ENCODE measurements at regions not wholly inside any gene's neighbourhood (a gene's known extent, or its start where the extent isn't known, plus 50 kb on each side); places are given as distances from the start of the nearest gene placed in this dataset.

DNA sequence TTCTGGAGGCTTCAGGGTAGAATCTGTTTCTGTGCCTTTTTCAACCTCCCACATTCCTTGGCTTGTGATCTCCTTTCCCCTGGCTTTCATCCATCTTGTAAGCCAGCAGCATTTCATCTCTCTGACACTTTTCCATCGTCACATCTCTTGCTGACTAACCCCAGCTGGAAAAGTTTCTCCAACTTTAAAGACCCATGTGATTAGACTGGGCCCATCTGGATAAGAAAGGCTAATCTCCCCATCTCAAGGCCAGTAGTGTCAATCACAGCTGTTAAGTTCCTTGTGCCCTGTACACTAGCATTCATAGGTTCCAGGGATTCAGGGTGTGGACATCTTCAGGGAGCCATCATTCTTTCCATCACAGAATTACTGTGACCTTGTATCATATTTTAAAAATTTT is 452.1 kb downstream of the TTLL7 start:
- TF ChIP-seq, protein P1, sequence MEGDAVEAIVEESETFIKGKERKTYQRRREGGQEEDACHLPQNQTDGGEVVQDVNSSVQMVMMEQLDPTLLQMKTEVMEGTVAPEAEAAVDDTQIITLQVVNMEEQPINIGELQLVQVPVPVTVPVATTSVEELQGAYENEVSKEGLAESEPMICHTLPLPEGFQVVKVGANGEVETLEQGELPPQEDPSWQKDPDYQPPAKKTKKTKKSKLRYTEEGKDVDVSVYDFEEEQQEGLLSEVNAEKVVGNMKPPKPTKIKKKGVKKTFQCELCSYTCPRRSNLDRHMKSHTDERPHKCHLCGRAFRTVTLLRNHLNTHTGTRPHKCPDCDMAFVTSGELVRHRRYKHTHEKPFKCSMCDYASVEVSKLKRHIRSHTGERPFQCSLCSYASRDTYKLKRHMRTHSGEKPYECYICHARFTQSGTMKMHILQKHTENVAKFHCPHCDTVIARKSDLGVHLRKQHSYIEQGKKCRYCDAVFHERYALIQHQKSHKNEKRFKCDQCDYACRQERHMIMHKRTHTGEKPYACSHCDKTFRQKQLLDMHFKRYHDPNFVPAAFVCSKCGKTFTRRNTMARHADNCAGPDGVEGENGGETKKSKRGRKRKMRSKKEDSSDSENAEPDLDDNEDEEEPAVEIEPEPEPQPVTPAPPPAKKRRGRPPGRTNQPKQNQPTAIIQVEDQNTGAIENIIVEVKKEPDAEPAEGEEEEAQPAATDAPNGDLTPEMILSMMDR (IDR thresholded peaks at IDR 0.05; ENCODE audit: control insufficient read depth, insufficient read depth, low read depth, low read length, missing control alignments), result no peak
- no peak for DNase-seq (ENCODE audit: low read depth)
- H3K4me3 ChIP-seq (ENCODE audit: control insufficient read depth, low read depth, low read length), result no peak overlapping the region

GRCh38 chr1:83545066-83545862 is 453.7 kb downstream of the TTLL7 start:
- DNase-seq (ENCODE audit: low read depth), result no peak
- TF ChIP-seq, protein P1 (IDR thresholded peaks at IDR 0.05; ENCODE audit: control insufficient read depth, insufficient read depth, low read depth, low read length, missing control alignments), result no peak
- H3K4me3 ChIP-seq (ENCODE audit: control insufficient read depth, low read depth, low read length), result no peak overlapping the region

DNA sequence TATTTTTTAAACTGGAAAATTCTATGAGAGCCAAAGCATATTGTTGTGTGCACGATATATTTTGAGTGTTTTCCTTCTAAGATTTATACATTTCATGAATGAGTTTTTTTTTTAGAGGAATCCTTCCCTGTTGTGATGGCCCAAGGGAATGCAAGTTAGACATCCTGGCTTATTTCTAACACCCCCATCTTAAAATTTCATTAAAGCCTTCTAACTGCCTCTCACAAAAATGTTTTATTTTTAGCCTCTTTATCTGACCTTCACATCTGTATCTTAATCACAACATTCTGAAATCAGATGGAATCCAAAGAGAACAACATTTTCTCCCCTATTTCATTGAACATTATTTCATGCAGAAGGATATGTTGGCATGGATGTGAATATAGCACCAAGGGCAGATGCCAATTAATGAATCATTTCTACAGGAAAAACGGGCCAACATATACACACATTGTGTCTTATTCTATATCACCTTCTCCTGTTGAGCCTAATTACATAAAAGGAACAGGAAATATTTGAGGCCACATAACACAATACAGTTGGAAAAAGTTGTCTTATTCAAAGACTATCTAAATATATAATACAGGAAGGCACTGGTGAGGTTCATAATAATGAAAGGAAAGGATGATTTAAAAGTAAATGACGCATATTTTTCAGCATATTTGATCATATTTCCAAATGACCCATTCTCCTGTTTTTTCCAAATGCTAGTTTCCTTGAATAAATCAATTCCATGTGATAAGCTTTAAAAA is 455.5 kb downstream of the TTLL7 start:
- no peak for DNase-seq (ENCODE audit: low read depth)
- no peak overlapping the region for H3K4me3 ChIP-seq (ENCODE audit: control insufficient read depth, low read depth, low read length)
- TF ChIP-seq, protein P1 (IDR thresholded peaks at IDR 0.05; ENCODE audit: control insufficient read depth, insufficient read depth, low read depth, low read length, missing control alignments), result no peak

DNA sequence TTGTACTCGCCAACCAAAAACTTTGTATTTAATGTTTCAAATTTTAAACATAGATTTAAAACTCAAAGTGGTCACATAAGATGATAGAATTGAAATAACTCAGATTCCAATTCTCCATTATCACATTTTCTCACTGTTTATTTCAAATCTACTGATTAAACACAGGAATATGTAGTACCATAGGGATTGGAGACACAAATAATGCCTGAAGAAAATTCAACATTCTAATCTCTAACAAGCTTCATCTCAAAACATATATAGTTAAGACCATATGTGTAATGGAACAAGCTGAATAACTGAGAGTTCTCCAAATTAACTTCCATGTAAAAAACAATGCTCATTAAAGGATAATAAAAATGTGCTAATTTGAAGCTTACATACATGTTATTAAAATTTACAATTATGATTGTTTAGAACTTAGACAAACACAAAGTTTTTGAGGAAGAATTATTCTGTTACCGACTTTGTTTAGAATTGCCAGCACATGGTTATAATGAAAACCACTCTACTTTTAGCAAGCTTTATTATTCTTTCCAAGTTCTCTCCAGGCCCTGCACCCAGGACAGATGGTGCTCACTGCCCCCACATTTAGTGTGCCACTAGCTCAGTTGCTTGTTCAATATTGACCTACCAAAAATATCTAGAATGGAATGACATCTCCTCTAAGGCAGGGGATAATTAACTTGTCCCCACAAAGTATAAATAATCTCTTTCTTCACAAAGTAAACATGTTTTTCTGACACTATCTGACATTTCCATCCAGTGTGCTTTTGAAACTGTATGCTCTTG is 467.2 kb downstream of the TTLL7 start:
- DNase-seq (ENCODE audit: low read depth), result no peak
- no peak overlapping the region for H3K4me3 ChIP-seq (ENCODE audit: control insufficient read depth, low read depth, low read length)
- TF ChIP-seq, protein P1 (IDR thresholded peaks at IDR 0.05; ENCODE audit: control insufficient read depth, insufficient read depth, low read depth, low read length, missing control alignments), result no peak

DNA sequence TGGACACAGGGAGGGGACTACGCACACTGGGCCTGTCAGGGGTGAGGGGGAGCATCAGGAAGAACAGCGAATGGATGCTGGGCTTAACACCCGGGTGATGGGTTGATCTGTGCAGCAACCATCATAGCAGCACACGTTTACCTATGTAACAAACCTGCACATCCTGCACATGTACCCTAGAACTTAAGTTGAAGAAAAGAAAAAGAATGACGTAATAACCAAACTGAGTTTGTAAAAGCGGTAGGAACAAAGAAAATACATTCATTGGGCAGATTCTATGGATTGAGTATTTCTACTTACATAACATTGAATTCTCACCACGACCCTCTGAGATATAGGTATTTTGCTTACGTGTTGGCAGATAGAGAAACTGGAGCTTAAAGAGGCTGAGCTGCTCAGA is 468.4 kb downstream of the TTLL7 start:
- no peak overlapping the region for H3K4me3 ChIP-seq (ENCODE audit: control insufficient read depth, low read depth, low read length)
- no peak for DNase-seq (ENCODE audit: low read depth)
- TF ChIP-seq, protein P1 (IDR thresholded peaks at IDR 0.05; ENCODE audit: control insufficient read depth, insufficient read depth, low read depth, low read length, missing control alignments), result no peak

- TF ChIP-seq, protein P1 (IDR thresholded peaks at IDR 0.05; ENCODE audit: control insufficient read depth, insufficient read depth, low read depth, low read length, missing control alignments), result no peak
- H3K4me3 ChIP-seq (ENCODE audit: control insufficient read depth, low read depth, low read length), result no peak overlapping the region
- DNase-seq (ENCODE audit: low read depth), result no peak
Measured at GRCh38 chr1:83527987-83528386, 470.9 kb downstream of the TTLL7 start.
